Body of pancreas (tissue), 4 donors: ENCODE measurements at regions not wholly inside any gene's neighbourhood (a gene's known extent, or its start where the extent isn't known, plus 50 kb on each side); places are given as distances from the start of the nearest gene placed in this dataset.
"Not testable (repeated sequence)": the region's sequence is repeated elsewhere in the genome, so short reads cannot be mapped to it uniquely, and the experiment has no call there.

Experiments
- CTCF ChIP-seq, 7 experiments: fragments of 450-650 bp in 4 of 7; fragments of 200-600 bp in 3 of 7; sonication (generic) in 3 of 7; IDR thresholded peaks; one replicate each; pipeline ENCODE4 v1.5.1; 2016 to 2019; ENCODE audit warnings: antibody characterized with exemption in 7 of 7
- POLR2A ChIP-seq, 3 donors: fragments of 450-650 bp; IDR thresholded peaks; one replicate each; pipeline ENCODE4 v1.6.1; 2016; ENCODE audit warnings: antibody characterized with exemption in 3 of 3, mild to moderate bottlenecking in 2 of 3

GRCh38 chr21:15477773-15478172 lies 252.0 kb upstream of the USP25 start:
- TF ChIP-seq CTCF, POLR2A (IDR thresholded peaks at IDR 0.05): not testable (repeated sequence)
